ENCODE measurements at regions not wholly inside any gene's neighbourhood (a gene's known extent, or its start where the extent isn't known, plus 50 kb on each side); places are given as distances from the start of the nearest gene placed in this dataset.

DNA sequence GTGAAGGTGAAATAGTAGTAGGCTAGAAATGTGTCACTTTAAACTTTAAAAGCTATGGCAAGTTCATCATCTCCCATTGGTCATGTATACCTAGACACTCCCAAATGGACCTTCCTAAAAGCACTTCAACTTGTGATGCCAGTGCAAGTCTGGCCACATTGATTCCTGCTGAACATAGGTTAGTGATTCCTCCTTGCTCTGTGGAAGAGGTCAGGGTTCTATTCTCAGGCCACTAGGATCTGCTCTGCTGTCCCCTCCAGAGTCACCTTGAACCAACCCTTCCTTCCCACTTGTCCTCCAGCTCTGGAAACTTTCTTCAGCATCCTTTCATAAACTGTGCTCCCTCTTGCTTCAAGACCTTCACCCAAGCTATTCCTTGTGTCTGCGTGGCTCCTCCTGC is 301.7 kb downstream of the RPLP1 start:
- TF ChIP-seq, protein P1, sequence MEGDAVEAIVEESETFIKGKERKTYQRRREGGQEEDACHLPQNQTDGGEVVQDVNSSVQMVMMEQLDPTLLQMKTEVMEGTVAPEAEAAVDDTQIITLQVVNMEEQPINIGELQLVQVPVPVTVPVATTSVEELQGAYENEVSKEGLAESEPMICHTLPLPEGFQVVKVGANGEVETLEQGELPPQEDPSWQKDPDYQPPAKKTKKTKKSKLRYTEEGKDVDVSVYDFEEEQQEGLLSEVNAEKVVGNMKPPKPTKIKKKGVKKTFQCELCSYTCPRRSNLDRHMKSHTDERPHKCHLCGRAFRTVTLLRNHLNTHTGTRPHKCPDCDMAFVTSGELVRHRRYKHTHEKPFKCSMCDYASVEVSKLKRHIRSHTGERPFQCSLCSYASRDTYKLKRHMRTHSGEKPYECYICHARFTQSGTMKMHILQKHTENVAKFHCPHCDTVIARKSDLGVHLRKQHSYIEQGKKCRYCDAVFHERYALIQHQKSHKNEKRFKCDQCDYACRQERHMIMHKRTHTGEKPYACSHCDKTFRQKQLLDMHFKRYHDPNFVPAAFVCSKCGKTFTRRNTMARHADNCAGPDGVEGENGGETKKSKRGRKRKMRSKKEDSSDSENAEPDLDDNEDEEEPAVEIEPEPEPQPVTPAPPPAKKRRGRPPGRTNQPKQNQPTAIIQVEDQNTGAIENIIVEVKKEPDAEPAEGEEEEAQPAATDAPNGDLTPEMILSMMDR (IDR thresholded peaks at IDR 0.05) = no peak
- no peak for TF ChIP-seq POLR2A (IDR thresholded peaks at IDR 0.05)

All from vagina (tissue), 2 donors.